GM18909 (cell line): ENCODE measurements at regions not wholly inside any gene's neighbourhood (a gene's known extent, or its start where the extent isn't known, plus 50 kb on each side); places are given as distances from the start of the nearest gene placed in this dataset.

Experiments used
- ATAC-seq: cut with Tn5 transposase; IDR thresholded peaks from one replicate; pipeline ENCODE4 v1.9.1; 2021; ENCODE audit warnings: mild to moderate bottlenecking; ENCODE audit not compliant: unreplicated experiment, poor library complexity

DNA sequence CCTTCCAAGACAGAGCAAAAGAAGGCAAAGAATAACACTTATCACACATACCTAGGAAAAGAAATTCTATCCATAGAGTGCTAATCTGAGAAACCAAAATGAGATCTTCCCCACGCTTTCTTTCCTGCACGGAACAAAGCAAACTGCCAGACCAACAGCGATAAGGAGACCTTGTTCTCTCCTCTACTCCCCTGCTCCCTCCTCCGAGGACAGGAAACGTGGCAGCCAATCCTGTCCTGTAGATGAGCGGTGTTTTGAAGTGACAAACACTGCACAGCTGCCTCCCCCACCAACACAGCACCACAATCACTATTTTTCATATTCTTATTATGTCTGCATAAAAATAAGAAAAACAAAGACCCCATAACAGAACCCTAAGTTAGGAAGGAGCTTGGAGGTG, 113.9 kb upstream of the IRS2 start:
- no peak for ATAC-seq

GRCh38 chr13:109899748-109900147, 113.4 kb upstream of the IRS2 start:
- ATAC-seq, result no peak

DNA sequence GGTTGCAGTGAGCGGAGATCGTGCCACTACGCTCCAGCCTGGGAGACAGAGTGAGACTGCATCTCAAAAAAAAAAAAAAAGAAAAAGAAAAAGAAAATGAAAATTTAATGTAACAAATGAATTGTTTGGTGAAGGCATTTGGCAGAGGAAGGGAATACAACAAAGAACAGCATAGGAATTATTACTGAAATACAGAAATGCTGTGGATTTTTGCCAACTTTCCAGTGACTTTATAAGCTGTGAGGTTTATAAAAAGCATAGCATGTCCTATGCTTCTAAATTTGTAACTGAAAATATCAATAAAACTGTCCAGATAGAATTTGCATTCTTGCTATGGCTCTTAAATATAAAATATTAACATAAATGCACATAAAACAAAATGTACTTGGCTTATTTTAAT, 112.9 kb upstream of the IRS2 start:
- ATAC-seq, result no peak

DNA sequence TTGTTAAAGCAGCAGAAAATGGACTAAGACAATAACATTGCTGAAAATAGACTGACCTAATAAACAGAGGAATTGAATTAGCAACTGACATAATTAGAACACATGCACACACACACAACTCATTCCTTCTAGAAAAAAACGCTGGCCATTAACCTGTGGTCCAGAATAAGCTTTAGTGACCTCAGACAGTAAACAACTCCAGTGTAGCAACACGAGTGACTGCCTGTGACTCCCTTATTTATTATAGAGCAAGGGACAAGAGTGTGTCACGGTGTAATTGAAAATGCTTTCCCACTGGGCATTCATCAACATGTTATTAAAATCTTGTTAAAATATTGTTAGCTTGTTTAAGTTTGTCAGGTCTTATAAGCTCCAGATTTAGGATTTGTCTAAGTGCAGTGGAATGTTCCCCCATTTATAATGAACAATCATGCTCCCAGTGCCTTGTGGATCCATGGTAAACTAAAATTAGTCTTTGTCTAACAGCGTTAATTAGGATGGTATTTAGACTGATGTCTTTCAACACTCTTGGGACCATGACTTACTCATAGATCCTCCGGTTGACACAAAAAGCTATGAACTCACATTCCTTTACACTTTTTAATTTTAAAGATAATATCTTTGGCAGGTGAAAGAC, 111.7 kb upstream of the IRS2 start:
- no peak for ATAC-seq

DNA sequence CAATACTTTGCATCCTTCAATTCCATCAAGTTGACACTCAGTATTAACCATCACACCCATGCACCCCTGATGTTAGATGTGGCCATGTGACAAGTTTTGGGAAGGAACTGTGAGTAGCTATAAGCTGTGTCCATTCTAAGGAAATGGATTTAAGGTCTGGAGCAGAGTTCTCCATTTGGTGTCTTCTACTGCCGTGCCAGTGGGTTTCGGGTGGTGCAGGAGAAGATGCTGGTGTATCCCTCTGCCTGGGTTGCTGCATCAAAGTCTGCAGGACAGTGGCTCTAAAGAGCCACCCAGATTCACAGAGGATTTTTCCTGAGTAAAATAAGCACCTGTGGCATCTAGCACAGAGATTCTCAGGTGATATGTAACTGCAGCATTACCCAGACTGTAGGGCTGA, 105.7 kb upstream of the IRS2 start:
- no peak for ATAC-seq

- ATAC-seq, result no peak
These were observed 98.9 kb upstream of the IRS2 start for GRCh38 chr13:109885235-109885634.

DNA sequence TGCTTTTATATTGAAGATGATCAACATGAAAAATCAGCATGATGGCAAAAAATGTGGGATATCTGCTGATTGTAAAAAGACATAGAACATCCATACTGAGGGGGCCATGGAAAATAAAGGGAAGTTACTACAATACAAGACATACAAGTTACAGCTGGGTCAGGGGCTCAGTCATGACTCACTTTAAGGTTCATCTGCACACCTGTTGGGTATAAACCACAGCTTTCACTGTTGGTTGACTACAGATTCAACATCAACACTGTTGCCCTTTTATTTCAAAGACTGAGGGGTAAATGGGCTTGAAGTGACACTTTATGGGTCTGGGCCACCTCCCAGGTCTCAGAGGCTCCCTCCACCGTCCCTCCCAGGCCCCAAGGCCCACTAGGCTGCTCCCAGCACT, 98.1 kb upstream of the IRS2 start:
- ATAC-seq, result no peak

GRCh38 chr13:109883181-109884180, 97.1 kb upstream of the IRS2 start:
- no peak for ATAC-seq

GRCh38 chr13:109881961-109882558, 95.7 kb upstream of the IRS2 start:
- no peak for ATAC-seq

DNA sequence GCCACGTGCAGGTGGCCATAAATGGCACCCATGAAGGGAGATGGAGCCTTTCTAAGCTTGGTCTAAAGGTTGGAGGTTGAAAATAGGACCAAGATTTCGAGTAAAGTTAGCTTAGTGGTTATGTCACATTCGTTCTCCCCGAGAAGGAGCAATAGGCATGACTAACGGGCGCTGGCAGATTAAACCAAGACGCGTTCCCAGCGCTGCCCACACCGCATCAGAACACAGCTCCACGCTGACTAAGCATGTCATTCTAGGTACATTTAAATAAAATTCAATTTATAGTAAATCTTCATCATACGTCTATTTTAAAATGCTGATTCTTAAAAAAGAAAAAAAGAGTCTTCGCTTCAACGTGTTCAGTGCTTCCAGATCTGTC, 95.0 kb upstream of the IRS2 start:
- ATAC-seq, result no peak

DNA sequence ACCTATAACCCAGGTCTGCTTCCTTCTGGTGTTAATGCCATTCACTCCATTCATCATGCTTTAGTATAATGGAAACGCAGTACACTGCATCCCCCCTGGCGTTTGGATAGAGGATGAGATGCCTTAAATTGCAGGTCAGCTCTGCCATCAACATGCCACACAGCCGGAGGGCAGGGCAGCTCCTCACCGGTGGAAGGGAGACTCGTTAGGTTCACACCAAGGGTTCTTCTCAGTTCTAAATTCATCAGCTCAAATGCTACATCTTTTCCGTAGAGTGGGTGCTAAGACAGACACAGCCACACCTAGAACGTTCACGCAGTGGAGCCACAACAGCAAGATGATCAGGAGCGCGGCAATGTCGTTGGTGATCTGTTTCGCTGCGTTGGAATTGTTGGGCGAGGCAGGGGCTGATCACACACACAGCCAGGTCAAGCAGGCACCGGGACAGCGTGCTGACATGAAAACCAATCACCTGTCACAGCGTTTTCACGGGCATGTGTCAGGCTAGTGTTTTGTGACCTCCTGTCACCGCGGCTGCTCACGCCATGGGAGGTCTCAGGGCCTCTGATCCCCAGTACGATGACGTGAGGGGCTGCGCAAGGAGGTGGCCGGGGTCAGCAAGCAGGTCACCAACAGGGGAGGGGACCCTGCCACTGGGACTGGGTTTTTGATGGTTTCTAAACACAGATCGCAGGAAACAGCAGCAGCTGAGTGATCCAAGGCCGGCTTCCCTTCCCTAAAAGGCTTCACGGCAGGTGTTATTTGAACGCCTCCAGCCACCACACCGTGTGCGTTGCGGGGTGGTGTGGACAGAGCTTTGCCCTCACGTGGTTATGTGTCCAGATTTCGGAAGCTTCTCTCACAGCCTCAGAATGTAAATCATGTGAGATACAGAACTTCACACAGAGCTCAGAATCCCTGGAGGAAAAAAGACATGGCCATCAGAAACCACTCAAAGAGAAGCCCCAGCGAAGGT, 94.3 kb upstream of the IRS2 start:
- ATAC-seq, result no peak

DNA sequence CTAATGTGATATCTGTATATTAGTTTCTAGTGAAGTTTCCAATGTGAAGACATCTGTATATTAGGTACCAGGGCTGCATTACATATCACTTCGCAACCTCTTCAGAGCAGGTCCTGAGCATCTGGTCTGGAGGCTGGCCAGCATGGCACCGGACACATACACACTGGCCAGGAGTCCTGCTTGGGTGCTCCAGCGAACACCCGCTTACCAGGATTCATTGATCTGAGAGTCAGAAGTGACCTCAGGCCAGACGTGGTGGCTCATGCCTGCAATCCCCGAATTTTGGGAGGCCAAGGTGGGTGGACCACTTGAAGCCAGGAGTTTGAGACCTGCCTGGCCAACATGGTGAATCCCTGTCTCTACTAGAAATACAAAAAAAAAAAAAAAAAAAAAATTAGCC, 93.0 kb upstream of the IRS2 start:
- no peak for ATAC-seq

GRCh38 chr13:109877809-109878208, 91.4 kb upstream of the IRS2 start:
- no peak for ATAC-seq

- no peak for ATAC-seq
These were observed 89.4 kb upstream of the IRS2 start for GRCh38 chr13:109875746-109876145.

- no peak for ATAC-seq
These were observed 88.4 kb upstream of the IRS2 start for GRCh38 chr13:109874484-109875454.

GRCh38 chr13:109873351-109874123, 87.2 kb upstream of the IRS2 start:
- ATAC-seq, result no peak

- no peak for ATAC-seq
These were observed 86.5 kb upstream of the IRS2 start for GRCh38 chr13:109872864-109873263.

GRCh38 chr13:109870696-109871370, 84.5 kb upstream of the IRS2 start:
- ATAC-seq, result no peak
